K562 (cell line): ENCODE measurements at regions not wholly inside any gene's neighbourhood (a gene's known extent, or its start where the extent isn't known, plus 50 kb on each side); places are given as distances from the start of the nearest gene placed in this dataset.

Source experiments
- ATAC-seq: fragments of 200-7000 bp; cut with Tn5 transposase; 3 replicates; pipeline ENCODE4 v1.9.1; 2020; ENCODE audit warnings: moderate library complexity
- BruUV-seq: library from RNA; stranded (reverse); fragments of 400-500 nt; replicated peaks from 2 replicates; lab custom pipeline; 2021; lab: Mats Ljungman, UMichigan
- CTCF ChIA-PET: fragments of 300-600 bp; formaldehyde crosslinking; extraction: SDS; loops from one replicate; lab custom pipeline; 2021; ENCODE audit warnings: low intra/inter-chr PET ratio; lab: Yijun Ruan, JAX
- POLR2A ChIA-PET: fragments of 300-600, 350-650 bp; sonication (Branson Sonifier 250); formaldehyde crosslinking; extraction: SDS; loops from one replicate; lab custom pipeline; 2021; ENCODE audit warnings: antibody characterized with exemption, inconsistent platforms; lab: Yijun Ruan, JAX
- DNase-seq, 4 experiments: peaks; one replicate each; pipeline versions ENCODE4 v3.0.0 to v3.0.0-alpha.2; 2011 to 2018; ENCODE audit warnings: low spot score in 3 of 4, mixed read lengths in 3 of 4; ENCODE audit errors: extremely low read depth in 1 of 4
- FAIRE-seq: peaks from 2 replicates; lab custom pipeline; 2011; peaks lifted over from hg19 to GRCh38; lab: Jason Lieb, UNC
- H2AFZ ChIP-seq: 2 replicates; pipeline ENCODE4 v1.6.0; 2011; ENCODE audit warnings: low read depth, low read length, control low read depth, inconsistent platforms
- H3K27ac ChIP-seq: fragments of 200-600 bp; 3 replicates; pipeline ENCODE4 v1.8.0; 2011; ENCODE audit warnings: low read depth, mild to moderate bottlenecking, control low read depth, inconsistent platforms, low read length, moderate library complexity, mixed read lengths; ENCODE audit errors: extremely low read depth
- H3K27me3 ChIP-seq, 2 experiments: fragments of 300-600 bp in 1 of 2; 2 replicates in 1 of 2; 3 replicates in 1 of 2; pipeline versions ENCODE4 v1.6.0 to v1.8.0; 2011; ENCODE audit warnings: inconsistent platforms in 2 of 2, low read length in 2 of 2, mild to moderate bottlenecking in 1 of 2, mixed read lengths in 1 of 2, moderate library complexity in 1 of 2; ENCODE audit not compliant: control insufficient read depth in 2 of 2, insufficient read depth in 2 of 2
- H3K36me3 ChIP-seq: fragments of 300-600 bp; 3 replicates; pipeline ENCODE4 v1.8.0; 2011; ENCODE audit warnings: mild to moderate bottlenecking, low read length, inconsistent platforms; ENCODE audit not compliant: control insufficient read depth, insufficient read depth
- H3K4me1 ChIP-seq, 2 experiments: fragments of 200-600 bp in 1 of 2; replicated peaks in 1 of 2; 2 replicates in 1 of 2; 3 replicates in 1 of 2; pipeline versions ENCODE4 v1.5.1 to v1.8.0; 2011; ENCODE audit warnings: inconsistent platforms in 2 of 2, low read length in 2 of 2, mild to moderate bottlenecking in 1 of 2, mixed read lengths in 1 of 2, moderate library complexity in 1 of 2; ENCODE audit not compliant: control insufficient read depth in 2 of 2, insufficient read depth in 2 of 2
- H3K4me2 ChIP-seq: 2 replicates; pipeline ENCODE4 v1.6.1; 2011; ENCODE audit warnings: low read length, control low read depth, inconsistent platforms, mixed read lengths; ENCODE audit not compliant: insufficient read depth
- H3K4me3 ChIP-seq: fragments of 200-600 bp; sonication (generic), shearing (Covaris generic); 2 replicates; pipeline ENCODE4 v1.5.1; 2016; ENCODE audit warnings: control low read depth, inconsistent platforms
- H3K79me2 ChIP-seq: fragments of 200-600 bp; 3 replicates; pipeline ENCODE4 v1.8.0; 2011; ENCODE audit warnings: low read length, inconsistent platforms; ENCODE audit not compliant: control insufficient read depth, insufficient read depth
- H3K9ac ChIP-seq, 2 experiments: 2 replicates each; pipeline versions ENCODE4 v1.6.0 to v1.6.1; 2011; ENCODE audit warnings: low read depth in 2 of 2, low read length in 2 of 2, control low read depth in 1 of 2, inconsistent platforms in 1 of 2, mild to moderate bottlenecking in 1 of 2, mixed read lengths in 1 of 2; ENCODE audit not compliant: insufficient read depth in 1 of 2
- H3K9me1 ChIP-seq: one replicate; pipeline ENCODE4 v1.6.0; 2011; ENCODE audit warnings: inconsistent platforms, mild to moderate bottlenecking, low read length, moderate library complexity; ENCODE audit not compliant: control insufficient read depth, insufficient read depth
- H3K9me3 ChIP-seq: replicated peaks from 2 replicates; pipeline ENCODE4 v1.5.1; 2011; ENCODE audit warnings: low read depth, low read length, inconsistent platforms; ENCODE audit not compliant: control insufficient read depth, insufficient read depth
- H4K20me1 ChIP-seq: replicated peaks from 2 replicates; pipeline ENCODE4 v1.6.1; 2011; ENCODE audit warnings: low read length, inconsistent platforms, mixed read lengths; ENCODE audit not compliant: control insufficient read depth, insufficient read depth
- ARID3A ChIP-seq: IDR thresholded peaks from 2 replicates; pipeline ENCODE4 v1.6.1; 2012; ENCODE audit warnings: low read depth, low read length, improper control_type of control experiment, borderline replicate concordance
- GATAD2B ChIP-seq: fragments of 450-650 bp; IDR thresholded peaks from 2 replicates; pipeline ENCODE4 v1.6.1; 2017; ENCODE audit warnings: mild to moderate bottlenecking, borderline replicate concordance
- MTA1 ChIP-seq: fragments of 450-650 bp; IDR thresholded peaks from 2 replicates; pipeline ENCODE4 v1.6.1; 2017; ENCODE audit warnings: borderline replicate concordance
- PTTG1 ChIP-seq: fragments of 450-650 bp; IDR thresholded peaks from 2 replicates; pipeline ENCODE4 v1.6.1; 2016; ENCODE audit warnings: low read depth, mild to moderate bottlenecking, missing genetic modification characterization, missing compliant biosample characterization
- RBFOX2 ChIP-seq: fragments of 200-400 bp; formaldehyde crosslinking; IDR thresholded peaks from 2 replicates; pipeline ENCODE4 v1.6.1; 2017; ENCODE audit warnings: low read depth, mild to moderate bottlenecking, low read length, moderate library complexity
- RBM34 ChIP-seq: fragments of 200-400 bp; formaldehyde crosslinking; IDR thresholded peaks from 2 replicates; pipeline ENCODE4 v1.6.1; 2018; ENCODE audit warnings: low read length, borderline replicate concordance; ENCODE audit not compliant: insufficient read depth
- TFAP4 ChIP-seq: sonication (generic); formaldehyde crosslinking; IDR thresholded peaks from 2 replicates; pipeline ENCODE4 v1.8.0; 2022; ENCODE audit warnings: missing genetic modification reagents, mild to moderate bottlenecking, moderate library complexity, borderline replicate concordance
- TRIM28 ChIP-seq: fragments of 450-650 bp; IDR thresholded peaks from 2 replicates; pipeline ENCODE4 v1.6.1; 2017
- ZFP1 ChIP-seq: fragments of 450-650 bp; formaldehyde crosslinking; IDR thresholded peaks from 2 replicates; pipeline ENCODE4 v1.4.0; 2020; ENCODE audit warnings: mild to moderate bottlenecking, mixed read lengths
- ZFX ChIP-seq: sonication (generic); formaldehyde crosslinking; IDR thresholded peaks from 2 replicates; pipeline ENCODE4 v1.8.0; 2022; ENCODE audit warnings: mild to moderate bottlenecking, missing genetic modification reagents, moderate library complexity
- ZNF184 ChIP-seq: sonication (generic); formaldehyde crosslinking; IDR thresholded peaks from 2 replicates; pipeline ENCODE4 v1.5.0; 2020; ENCODE audit warnings: missing genetic modification reagents
- ZNF217 ChIP-seq: sonication (generic); formaldehyde crosslinking; IDR thresholded peaks from 2 replicates; pipeline ENCODE4 v1.8.0; 2022; ENCODE audit warnings: mild to moderate bottlenecking, missing genetic modification reagents
- WGBS: fragments of 100-300 bp; shearing (Covaris generic); methylation state at CpG from one replicate; pipeline ENCODE4 v1.1.6; 2016; ENCODE audit warnings: low coverage, mixed read lengths; ENCODE audit not compliant: insufficient coverage; ENCODE audit errors: missing lambda C conversion rate; 5-methylcytosine and 5-hydroxymethylcytosine counted together
- in situ Hi-C: fragments of 300-500 bp; cut with MboI; formaldehyde crosslinking; loops from 4 replicates; pipeline ENCODE4 v1.15.0; 2018; ENCODE audit warnings: inconsistent platforms, mixed read lengths
- intact Hi-C: fragments of 100-400 bp; cut with micrococcal nuclease; formaldehyde crosslinking; loops from 2 replicates; pipeline ENCODE4 v1.14.2; 2022
- TF ChIP-seq, protein P1 (sequence below), 2 experiments: IDR thresholded peaks; 2 replicates each; pipeline ENCODE4 v1.6.1; 2012; ENCODE audit warnings: improper control_type of control experiment in 2 of 2, low read depth in 2 of 2, low read length in 2 of 2, borderline replicate concordance in 1 of 2
- TF ChIP-seq, protein P2 (sequence below): fragments of 450-650 bp; formaldehyde crosslinking; IDR thresholded peaks from 2 replicates; pipeline ENCODE4 v1.4.0; 2020; ENCODE audit warnings: mild to moderate bottlenecking, moderate library complexity
- TF ChIP-seq, protein P3 (sequence below): sonication (generic); formaldehyde crosslinking; IDR thresholded peaks from 2 replicates; pipeline ENCODE4 v1.8.0; 2022; ENCODE audit warnings: mild to moderate bottlenecking, low read depth, missing genetic modification reagents

DNA sequence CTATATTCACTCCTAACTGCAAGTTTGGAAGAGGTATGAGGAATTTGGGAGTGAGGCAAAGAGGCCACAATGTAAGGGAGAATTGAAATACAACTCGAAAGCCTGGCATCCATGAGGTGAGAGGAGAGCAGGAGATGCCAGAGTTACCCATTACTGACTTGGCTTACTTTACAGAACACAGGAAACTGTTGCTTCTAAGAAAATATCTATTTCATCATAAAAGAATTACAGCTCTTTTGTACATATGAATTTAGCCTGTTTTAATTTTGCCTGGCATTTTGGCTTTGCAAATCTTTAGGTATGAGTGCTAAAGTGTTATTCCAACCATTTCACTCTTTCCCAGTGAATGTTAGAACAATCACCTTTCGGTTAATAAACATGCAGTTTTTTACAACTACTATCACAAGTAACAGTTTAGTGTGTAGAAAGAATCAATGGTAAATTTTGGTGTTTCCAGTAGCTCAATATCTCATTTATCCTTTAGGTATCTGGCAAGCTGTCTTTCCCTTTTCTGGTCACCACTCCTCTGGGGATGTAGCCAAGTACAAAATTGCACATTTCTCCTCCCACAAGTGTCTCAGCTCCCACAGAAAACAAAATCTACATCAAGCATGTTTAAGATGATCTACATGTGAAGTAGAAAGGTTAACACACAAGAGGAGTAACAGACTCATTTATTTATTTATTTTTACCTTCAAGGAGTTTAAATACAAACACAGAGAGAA, 196.6 kb upstream of the DCN start:
- intact Hi-C loops (no loop called here), in situ Hi-C loops (no loop called here)
- no peaks in the 10 kb centered on the region for H3K79me2 ChIP-seq
- no peak overlapping the region for H3K4me2 ChIP-seq
- no peak for TF ChIP-seq GATAD2B
- TF ChIP-seq MTA1, result no peak
- TF ChIP-seq, protein P1, sequence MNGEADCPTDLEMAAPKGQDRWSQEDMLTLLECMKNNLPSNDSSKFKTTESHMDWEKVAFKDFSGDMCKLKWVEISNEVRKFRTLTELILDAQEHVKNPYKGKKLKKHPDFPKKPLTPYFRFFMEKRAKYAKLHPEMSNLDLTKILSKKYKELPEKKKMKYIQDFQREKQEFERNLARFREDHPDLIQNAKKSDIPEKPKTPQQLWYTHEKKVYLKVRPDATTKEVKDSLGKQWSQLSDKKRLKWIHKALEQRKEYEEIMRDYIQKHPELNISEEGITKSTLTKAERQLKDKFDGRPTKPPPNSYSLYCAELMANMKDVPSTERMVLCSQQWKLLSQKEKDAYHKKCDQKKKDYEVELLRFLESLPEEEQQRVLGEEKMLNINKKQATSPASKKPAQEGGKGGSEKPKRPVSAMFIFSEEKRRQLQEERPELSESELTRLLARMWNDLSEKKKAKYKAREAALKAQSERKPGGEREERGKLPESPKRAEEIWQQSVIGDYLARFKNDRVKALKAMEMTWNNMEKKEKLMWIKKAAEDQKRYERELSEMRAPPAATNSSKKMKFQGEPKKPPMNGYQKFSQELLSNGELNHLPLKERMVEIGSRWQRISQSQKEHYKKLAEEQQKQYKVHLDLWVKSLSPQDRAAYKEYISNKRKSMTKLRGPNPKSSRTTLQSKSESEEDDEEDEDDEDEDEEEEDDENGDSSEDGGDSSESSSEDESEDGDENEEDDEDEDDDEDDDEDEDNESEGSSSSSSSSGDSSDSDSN (IDR thresholded peaks at IDR 0.05; ENCODE audit: borderline replicate concordance in 1 of 2, low read depth in 2 of 2, low read length in 2 of 2), result no peak
- TF ChIP-seq, protein P2, sequence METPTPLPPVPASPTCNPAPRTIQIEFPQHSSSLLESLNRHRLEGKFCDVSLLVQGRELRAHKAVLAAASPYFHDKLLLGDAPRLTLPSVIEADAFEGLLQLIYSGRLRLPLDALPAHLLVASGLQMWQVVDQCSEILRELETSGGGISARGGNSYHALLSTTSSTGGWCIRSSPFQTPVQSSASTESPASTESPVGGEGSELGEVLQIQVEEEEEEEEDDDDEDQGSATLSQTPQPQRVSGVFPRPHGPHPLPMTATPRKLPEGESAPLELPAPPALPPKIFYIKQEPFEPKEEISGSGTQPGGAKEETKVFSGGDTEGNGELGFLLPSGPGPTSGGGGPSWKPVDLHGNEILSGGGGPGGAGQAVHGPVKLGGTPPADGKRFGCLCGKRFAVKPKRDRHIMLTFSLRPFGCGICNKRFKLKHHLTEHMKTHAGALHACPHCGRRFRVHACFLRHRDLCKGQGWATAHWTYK (CRISPR knock-in tag), result no peak
- no peak for TF ChIP-seq TRIM28
- TF ChIP-seq TFAP4 (CRISPR knock-in tag), result no peak
- no peak for TF ChIP-seq ZFP1 (CRISPR knock-in tag)
- no peak for TF ChIP-seq ZNF184 (CRISPR knock-in tag)
- TF ChIP-seq PTTG1 (tag), result no peak
- no peak for TF ChIP-seq RBFOX2
- TF ChIP-seq ARID3A, result no peak
- TF ChIP-seq ZNF217 (CRISPR knock-in tag), result no peak
- TF ChIP-seq ZFX (CRISPR knock-in tag), result no peak
- TF ChIP-seq, protein P3, sequence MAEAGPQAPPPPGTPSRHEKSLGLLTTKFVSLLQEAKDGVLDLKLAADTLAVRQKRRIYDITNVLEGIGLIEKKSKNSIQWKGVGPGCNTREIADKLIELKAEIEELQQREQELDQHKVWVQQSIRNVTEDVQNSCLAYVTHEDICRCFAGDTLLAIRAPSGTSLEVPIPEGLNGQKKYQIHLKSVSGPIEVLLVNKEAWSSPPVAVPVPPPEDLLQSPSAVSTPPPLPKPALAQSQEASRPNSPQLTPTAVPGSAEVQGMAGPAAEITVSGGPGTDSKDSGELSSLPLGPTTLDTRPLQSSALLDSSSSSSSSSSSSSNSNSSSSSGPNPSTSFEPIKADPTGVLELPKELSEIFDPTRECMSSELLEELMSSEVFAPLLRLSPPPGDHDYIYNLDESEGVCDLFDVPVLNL (CRISPR knock-in tag), result no peak
- TF ChIP-seq RBM34, result no peak
- H3K27me3 ChIP-seq, result no peaks in the 10 kb centered on the region
- ATAC-seq (no peak), FAIRE-seq (peak; percentile 35), DNase-seq (no peak)
- BruUV-seq, result no TSS peak
- no peak overlapping the region for H3K4me3 ChIP-seq
- no peak overlapping the region for H3K27ac ChIP-seq
- no peaks in the 10 kb centered on the region; the same call in 2 of the 3 replicates for H3K36me3 ChIP-seq
- no peak overlapping the region for H2AFZ ChIP-seq
- H4K20me1 ChIP-seq, result no peaks in the 10 kb centered on the region
- ChIA-PET CTCF (interaction anchor here (0.7 kb wide), 1 partner anchor 14 kb away, joined by 3 read pairs; no protein-coding TSS in a partner anchor), POLR2A (no interaction called here)
- H3K9me3 ChIP-seq, result no peaks in the 10 kb centered on the region
- no peaks in the 10 kb centered on the region for H3K4me1 ChIP-seq
- H3K9ac ChIP-seq, result no peak overlapping the region
- H3K9me1 ChIP-seq, result no peaks in the 10 kb centered on the region
- 55% methylated on average over 2 of the region's 2 CpGs for WGBS
